HEK293 (cell line): ENCODE measurements at regions not wholly inside any gene's neighbourhood (a gene's known extent, or its start where the extent isn't known, plus 50 kb on each side); places are given as distances from the start of the nearest gene placed in this dataset.

ENCODE experiments used
- KLF16 ChIP-seq: fragments of 450-650 bp; formaldehyde crosslinking; IDR thresholded peaks from 2 replicates; pipeline ENCODE4 v1.5.1; 2017; ENCODE audit warnings: missing biosample characterization, missing genetic modification characterization
- ZNF211 ChIP-seq: fragments of 450-650 bp; formaldehyde crosslinking; IDR thresholded peaks from 2 replicates; pipeline ENCODE4 v1.5.1; 2016; ENCODE audit warnings: low read depth, missing biosample characterization, missing genetic modification characterization
- ZNF510 ChIP-seq: fragments of 450-650 bp; formaldehyde crosslinking; IDR thresholded peaks from 2 replicates; pipeline ENCODE4 v1.5.1; 2018; ENCODE audit warnings: mild to moderate bottlenecking, missing genetic modification characterization, missing biosample characterization; ENCODE audit not compliant: insufficient replicate concordance
- ZNF600 ChIP-seq: fragments of 450-650 bp; formaldehyde crosslinking; IDR thresholded peaks from 2 replicates; pipeline ENCODE4 v1.5.1; 2016; ENCODE audit warnings: missing biosample characterization, missing genetic modification characterization
- TF ChIP-seq, protein P1 (sequence below): fragments of 450-650 bp; formaldehyde crosslinking; IDR thresholded peaks from 2 replicates; pipeline ENCODE4 v1.5.1; 2016; ENCODE audit warnings: missing biosample characterization, missing genetic modification characterization

DNA sequence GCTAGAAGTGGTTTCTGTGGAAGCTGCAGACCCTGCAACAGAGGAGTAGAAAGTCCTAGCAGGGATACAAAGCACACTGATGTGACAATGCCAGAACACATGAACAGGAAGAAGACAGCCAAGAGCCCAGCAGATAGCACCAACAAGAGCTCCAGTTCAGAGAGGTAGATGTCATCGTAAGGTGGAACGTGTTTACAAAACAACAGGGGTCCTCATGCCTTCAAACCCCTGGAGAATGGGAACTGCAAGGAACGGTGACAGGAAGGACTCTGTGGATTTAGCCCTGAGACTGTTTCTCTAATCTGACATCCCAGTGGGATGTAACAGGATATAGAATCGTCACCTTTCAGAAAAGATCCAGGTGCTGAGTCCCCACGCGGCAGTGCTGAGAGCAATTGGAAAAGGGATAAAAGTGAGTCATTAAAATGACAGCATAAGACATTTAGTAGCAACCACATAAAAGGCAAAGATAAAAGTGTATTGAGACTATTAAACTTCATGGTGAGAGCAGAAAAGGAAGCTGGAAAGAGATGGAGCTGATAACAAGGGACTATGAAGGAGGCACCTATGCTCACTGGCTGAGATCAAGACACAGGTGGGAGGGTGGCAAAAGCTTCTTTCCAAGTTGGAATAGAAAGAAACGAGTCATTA lies 195.2 kb downstream of the FBXO15 start:
- no peak for TF ChIP-seq ZNF510 (tag by site-specific recombination)
- no peak for TF ChIP-seq ZNF211 (tag by site-specific recombination)
- TF ChIP-seq, protein P1, sequence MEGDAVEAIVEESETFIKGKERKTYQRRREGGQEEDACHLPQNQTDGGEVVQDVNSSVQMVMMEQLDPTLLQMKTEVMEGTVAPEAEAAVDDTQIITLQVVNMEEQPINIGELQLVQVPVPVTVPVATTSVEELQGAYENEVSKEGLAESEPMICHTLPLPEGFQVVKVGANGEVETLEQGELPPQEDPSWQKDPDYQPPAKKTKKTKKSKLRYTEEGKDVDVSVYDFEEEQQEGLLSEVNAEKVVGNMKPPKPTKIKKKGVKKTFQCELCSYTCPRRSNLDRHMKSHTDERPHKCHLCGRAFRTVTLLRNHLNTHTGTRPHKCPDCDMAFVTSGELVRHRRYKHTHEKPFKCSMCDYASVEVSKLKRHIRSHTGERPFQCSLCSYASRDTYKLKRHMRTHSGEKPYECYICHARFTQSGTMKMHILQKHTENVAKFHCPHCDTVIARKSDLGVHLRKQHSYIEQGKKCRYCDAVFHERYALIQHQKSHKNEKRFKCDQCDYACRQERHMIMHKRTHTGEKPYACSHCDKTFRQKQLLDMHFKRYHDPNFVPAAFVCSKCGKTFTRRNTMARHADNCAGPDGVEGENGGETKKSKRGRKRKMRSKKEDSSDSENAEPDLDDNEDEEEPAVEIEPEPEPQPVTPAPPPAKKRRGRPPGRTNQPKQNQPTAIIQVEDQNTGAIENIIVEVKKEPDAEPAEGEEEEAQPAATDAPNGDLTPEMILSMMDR (tag by site-specific recombination): no peak
- TF ChIP-seq KLF16 (tag by site-specific recombination): no peak
- TF ChIP-seq ZNF600: no peak
